ENCODE measurements at regions not wholly inside any gene's neighbourhood (a gene's known extent, or its start where the extent isn't known, plus 50 kb on each side); places are given as distances from the start of the nearest gene placed in this dataset.

GRCh38 chr6:54059683-54060082 lies 51.6 kb upstream of the MLIP start:
- TF ChIP-seq, protein P1, sequence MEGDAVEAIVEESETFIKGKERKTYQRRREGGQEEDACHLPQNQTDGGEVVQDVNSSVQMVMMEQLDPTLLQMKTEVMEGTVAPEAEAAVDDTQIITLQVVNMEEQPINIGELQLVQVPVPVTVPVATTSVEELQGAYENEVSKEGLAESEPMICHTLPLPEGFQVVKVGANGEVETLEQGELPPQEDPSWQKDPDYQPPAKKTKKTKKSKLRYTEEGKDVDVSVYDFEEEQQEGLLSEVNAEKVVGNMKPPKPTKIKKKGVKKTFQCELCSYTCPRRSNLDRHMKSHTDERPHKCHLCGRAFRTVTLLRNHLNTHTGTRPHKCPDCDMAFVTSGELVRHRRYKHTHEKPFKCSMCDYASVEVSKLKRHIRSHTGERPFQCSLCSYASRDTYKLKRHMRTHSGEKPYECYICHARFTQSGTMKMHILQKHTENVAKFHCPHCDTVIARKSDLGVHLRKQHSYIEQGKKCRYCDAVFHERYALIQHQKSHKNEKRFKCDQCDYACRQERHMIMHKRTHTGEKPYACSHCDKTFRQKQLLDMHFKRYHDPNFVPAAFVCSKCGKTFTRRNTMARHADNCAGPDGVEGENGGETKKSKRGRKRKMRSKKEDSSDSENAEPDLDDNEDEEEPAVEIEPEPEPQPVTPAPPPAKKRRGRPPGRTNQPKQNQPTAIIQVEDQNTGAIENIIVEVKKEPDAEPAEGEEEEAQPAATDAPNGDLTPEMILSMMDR (IDR thresholded peaks at IDR 0.05; ENCODE audit: low read depth, low read length, missing input control), result no peak
- no peak for TF ChIP-seq RAD21 (IDR thresholded peaks at IDR 0.05)
- TF ChIP-seq EGR1 (IDR thresholded peaks at IDR 0.05; ENCODE audit: low read depth in 2 of 2), result no peak
- TF ChIP-seq MAX (IDR thresholded peaks at IDR 0.05), result no peak
- TF ChIP-seq FOXA1 (IDR thresholded peaks at IDR 0.05), result no peak
- no peak for TF ChIP-seq YY1 (IDR thresholded peaks at IDR 0.05)
- TF ChIP-seq TAF1 (conservative IDR thresholded peaks at IDR 0.05), result no peak
- no peak for TF ChIP-seq HNF4A (conservative IDR thresholded peaks at IDR 0.05)
- TF ChIP-seq HNF4G (IDR thresholded peaks at IDR 0.05), result no peak
- no peak for TF ChIP-seq SP1 (IDR thresholded peaks at IDR 0.05)
- no peak for TF ChIP-seq JUND (IDR thresholded peaks at IDR 0.05)
